ENCODE measurements at regions not wholly inside any gene's neighbourhood (a gene's known extent, or its start where the extent isn't known, plus 50 kb on each side); places are given as distances from the start of the nearest gene placed in this dataset.

DNA sequence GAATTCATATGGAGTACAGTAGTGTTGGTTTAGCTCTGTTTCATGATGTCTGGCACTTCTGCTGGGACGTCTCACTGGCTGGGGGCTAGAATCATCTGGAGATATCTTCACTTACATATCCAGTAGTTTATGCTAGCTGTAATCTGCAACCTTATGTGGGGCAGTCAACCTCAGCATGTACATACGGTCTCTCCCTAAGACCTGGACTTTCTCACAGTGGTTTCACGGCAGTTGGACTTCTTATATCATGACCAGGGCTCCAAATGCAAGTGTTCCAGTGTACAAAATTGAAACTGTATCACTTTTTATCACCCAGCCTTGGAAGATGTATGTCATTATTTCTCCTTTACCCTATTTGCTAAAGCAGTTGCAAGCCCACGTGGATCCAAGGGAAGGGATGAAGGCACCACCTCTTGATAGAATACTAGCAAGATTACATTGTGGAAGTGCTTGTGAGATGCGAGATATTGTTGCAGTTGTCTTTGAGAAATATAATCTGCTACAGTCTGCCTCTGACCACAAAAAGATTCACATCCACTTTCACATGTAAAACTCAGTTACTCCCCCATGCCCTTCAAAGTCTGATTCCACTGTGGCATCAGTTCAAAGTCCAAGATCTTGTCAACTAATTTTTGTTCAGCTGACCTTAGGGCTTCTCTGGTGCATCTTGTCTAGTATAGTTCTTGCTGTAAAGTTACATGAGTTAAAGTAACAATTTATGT lies 316.6 kb upstream of the NCAM1 start:
- peaks cover 3% of the 10 kb centered on the region; the same call in 1 of the 2 replicates for H3K9me3 ChIP-seq (ENCODE audit: insufficient read depth, low read depth, low read length)
- H3K27ac ChIP-seq (ENCODE audit: low read length) = no peak overlapping the region
- no peak overlapping the region for H3K4me3 ChIP-seq (ENCODE audit: low read length)
- no peaks in the 10 kb centered on the region for H3K36me3 ChIP-seq (ENCODE audit: insufficient read depth, low read depth, low read length)
- H3K9ac ChIP-seq (ENCODE audit: low read depth, low read length) = no peak overlapping the region
- no peaks in the 10 kb centered on the region for H3K27me3 ChIP-seq (ENCODE audit: insufficient read depth, low read length)
- H3K4me1 ChIP-seq (ENCODE audit: insufficient read depth, low read length) = no peaks in the 10 kb centered on the region

DNA sequence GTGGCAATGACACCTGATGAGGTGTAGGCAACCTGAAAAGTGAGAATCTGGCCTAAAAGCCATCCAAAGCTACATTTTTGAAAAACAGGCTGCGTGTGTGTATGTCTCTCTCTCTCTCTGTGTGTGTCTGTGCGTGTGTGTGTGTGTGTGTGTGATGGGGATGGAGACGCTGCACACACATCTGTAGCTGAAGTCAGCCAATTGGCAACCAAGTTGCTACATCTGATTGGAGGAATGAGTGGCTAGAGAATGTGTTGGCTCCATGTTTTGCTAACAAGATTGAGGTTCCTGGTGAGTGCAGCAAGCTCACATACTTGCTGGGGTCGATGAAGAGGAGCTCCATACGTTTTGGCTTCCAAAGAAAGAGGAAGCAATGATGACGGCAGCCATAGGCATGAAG lies 311.4 kb upstream of the NCAM1 start:
- Histone ChIP-seq H3K4me1 (ENCODE audit: insufficient read depth, low read length) (peaks cover 7% of the 10 kb centered on the region), H3K9ac (ENCODE audit: low read depth, low read length) (no peak overlapping the region), H3K27me3 (ENCODE audit: insufficient read depth, low read length) (no peaks in the 10 kb centered on the region)

DNA sequence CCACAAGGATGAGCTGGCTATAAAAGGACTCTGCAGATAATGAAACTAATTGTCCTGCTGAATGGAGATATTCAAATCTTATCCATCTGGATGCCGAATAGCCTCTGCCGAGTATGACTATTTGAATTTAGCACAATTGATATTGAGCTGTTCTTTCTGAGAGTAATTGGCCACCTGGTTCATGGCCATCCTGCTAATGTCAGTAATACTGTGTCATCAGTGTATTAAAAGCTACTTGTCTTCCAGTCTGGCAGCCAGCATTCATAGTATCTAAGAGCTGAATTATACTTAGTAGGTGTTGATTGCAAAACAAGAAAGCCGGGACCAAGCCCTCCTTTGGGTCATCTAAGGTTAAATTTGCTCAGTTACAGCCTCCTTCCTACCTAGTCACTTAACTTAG lies 310.7 kb upstream of the NCAM1 start:
- no peak overlapping the region for H3K27ac ChIP-seq (ENCODE audit: low read length)
- H3K9ac ChIP-seq (ENCODE audit: low read depth, low read length) = no peak overlapping the region
- H3K4me1 ChIP-seq (ENCODE audit: insufficient read depth, low read length) = peaks cover 7% of the 10 kb centered on the region
- H3K27me3 ChIP-seq (ENCODE audit: insufficient read depth, low read length) = no peaks in the 10 kb centered on the region
- no peaks in the 10 kb centered on the region for H3K9me3 ChIP-seq (ENCODE audit: insufficient read depth, low read depth, low read length)
- H3K36me3 ChIP-seq (ENCODE audit: insufficient read depth, low read depth, low read length) = no peaks in the 10 kb centered on the region
- H3K4me3 ChIP-seq (ENCODE audit: low read length) = no peak overlapping the region

More for the DNA sequence above, 311.4 kb upstream of the NCAM1 start:
- Histone ChIP-seq H3K9me3 (ENCODE audit: insufficient read depth, low read depth, low read length) (no peaks in the 10 kb centered on the region), H3K36me3 (ENCODE audit: insufficient read depth, low read depth, low read length) (no peaks in the 10 kb centered on the region), H3K4me3 (ENCODE audit: low read length) (no peak overlapping the region), H3K27ac (ENCODE audit: low read length) (no peak overlapping the region)

DNA sequence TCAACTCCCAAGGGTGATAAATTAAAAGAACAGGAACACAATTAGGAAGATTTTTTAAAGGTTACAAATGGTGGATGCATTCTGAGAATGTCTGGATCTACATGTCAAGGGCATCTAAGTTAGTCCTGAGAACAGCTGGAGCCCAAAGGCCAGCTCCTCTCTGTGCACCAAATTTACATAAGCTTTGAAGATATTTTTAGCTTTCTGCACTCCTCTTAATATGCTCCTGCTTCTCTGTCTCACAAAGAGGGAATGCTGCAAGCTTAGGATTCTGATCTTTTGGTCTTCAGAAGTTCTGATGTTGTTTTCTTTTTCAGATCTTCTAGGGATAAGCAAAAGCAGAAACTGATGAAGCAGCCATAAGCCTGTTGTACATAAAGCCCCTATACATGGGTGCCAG lies 309.8 kb upstream of the NCAM1 start:
- Histone ChIP-seq H3K9me3 (ENCODE audit: insufficient read depth, low read depth, low read length) (no peaks in the 10 kb centered on the region), H3K27me3 (ENCODE audit: insufficient read depth, low read length) (no peaks in the 10 kb centered on the region), H3K36me3 (ENCODE audit: insufficient read depth, low read depth, low read length) (no peaks in the 10 kb centered on the region), H3K4me1 (ENCODE audit: insufficient read depth, low read length) (peaks cover 7% of the 10 kb centered on the region), H3K4me3 (ENCODE audit: low read length) (no peak overlapping the region), H3K9ac (ENCODE audit: low read depth, low read length) (no peak overlapping the region), H3K27ac (ENCODE audit: low read length) (no peak overlapping the region)

DNA sequence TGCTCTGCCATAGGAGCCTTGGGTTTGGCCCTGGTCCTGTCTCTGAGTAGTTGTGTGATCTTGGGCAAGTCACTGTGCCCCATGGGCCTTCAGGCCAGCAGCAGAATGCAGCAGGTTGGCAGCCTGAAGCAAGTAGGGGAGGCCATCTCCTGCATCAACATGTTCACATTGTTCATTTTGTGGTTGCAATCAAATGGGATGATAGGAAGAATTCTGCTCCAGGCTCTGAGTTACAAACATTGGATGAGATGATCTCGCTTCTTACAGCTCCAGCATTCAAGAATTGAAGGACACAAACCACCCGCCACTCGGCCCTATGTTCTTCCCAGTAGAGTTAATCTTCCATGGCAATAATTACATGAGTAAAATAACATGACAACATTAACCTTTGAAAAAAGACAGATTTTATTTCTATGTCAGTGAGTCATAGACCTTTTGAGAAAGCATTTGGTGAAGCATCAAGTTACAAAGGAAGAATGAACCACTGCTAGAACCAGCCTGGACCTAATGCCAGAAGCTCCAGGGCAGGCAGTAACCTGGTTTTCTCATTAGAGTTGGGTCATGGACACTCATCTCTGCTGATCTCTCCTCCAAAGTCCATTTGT lies 308.3 kb upstream of the NCAM1 start:
- H3K36me3 ChIP-seq (ENCODE audit: insufficient read depth, low read depth, low read length) = no peaks in the 10 kb centered on the region
- H3K9me3 ChIP-seq (ENCODE audit: insufficient read depth, low read depth, low read length) = no peaks in the 10 kb centered on the region

DNA sequence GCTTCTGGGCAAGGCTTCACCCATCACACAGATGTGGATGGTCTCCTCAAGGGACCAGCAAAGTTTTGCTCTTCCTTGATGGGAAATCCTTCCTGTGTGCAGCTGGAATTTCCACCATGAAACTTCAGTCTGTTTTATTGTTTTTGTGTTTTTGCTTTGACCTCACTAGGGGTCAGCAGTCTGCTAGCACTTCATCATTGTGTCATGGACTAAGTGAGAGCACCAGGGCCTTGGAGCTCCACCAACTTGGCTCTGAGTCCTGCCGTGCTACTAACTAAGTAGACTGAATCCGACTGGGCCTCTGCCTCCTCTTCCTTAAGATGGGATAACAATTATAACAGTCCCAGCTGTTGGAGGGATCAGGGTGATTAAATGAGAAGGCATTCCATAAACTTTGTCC lies 305.8 kb upstream of the NCAM1 start:
- Histone ChIP-seq H3K4me1 (ENCODE audit: insufficient read depth, low read length) (peaks cover 7% of the 10 kb centered on the region), H3K9ac (ENCODE audit: low read depth, low read length) (no peak overlapping the region), H3K27ac (ENCODE audit: low read length) (no peak overlapping the region), H3K27me3 (ENCODE audit: insufficient read depth, low read length) (no peaks in the 10 kb centered on the region), H3K4me3 (ENCODE audit: low read length) (no peak overlapping the region), H3K9me3 (ENCODE audit: insufficient read depth, low read depth, low read length) (no peaks in the 10 kb centered on the region), H3K36me3 (ENCODE audit: insufficient read depth, low read depth, low read length) (no peaks in the 10 kb centered on the region)

More for the DNA sequence above, 308.3 kb upstream of the NCAM1 start:
- peaks cover 7% of the 10 kb centered on the region for H3K4me1 ChIP-seq (ENCODE audit: insufficient read depth, low read length)
- no peaks in the 10 kb centered on the region for H3K27me3 ChIP-seq (ENCODE audit: insufficient read depth, low read length)
- H3K9ac ChIP-seq (ENCODE audit: low read depth, low read length) = no peak overlapping the region
- H3K27ac ChIP-seq (ENCODE audit: low read length) = no peak overlapping the region
- no peak overlapping the region for H3K4me3 ChIP-seq (ENCODE audit: low read length)

DNA sequence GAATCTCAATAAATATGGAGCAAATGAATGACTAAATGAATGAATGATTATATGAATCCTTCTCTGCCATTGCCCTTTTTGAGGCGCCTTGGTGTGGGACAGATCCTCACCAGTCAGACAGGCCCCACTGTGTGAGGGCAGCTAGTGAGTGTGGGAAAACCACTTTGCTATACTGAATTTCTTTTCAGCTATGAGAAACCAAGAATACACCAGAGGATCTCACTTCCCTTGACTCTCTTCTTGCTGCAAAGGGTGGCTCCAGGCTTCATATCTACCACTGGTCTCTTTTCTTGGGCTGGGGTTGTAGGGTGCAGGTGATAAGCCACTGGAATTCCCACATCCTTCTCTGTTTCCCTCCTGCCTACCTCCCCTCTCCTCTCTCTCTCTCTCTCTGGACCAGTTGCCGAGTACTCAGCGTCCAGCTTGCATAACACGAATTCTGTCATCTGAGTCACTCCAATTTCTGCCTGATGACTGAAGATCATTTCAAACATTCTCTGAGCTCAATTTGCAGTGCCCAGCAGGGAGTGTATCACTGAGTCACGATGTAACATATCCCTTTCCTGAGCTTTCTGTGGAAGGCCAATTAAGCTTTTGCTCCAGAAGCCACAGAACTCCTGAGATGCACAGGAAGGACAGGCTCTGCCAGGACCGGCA lies 304.3 kb upstream of the NCAM1 start:
- Histone ChIP-seq H3K27ac (ENCODE audit: low read length) (no peak overlapping the region), H3K4me3 (ENCODE audit: low read length) (no peak overlapping the region), H3K9ac (ENCODE audit: low read depth, low read length) (no peak overlapping the region), H3K9me3 (ENCODE audit: insufficient read depth, low read depth, low read length) (no peaks in the 10 kb centered on the region), H3K36me3 (ENCODE audit: insufficient read depth, low read depth, low read length) (no peaks in the 10 kb centered on the region), H3K27me3 (ENCODE audit: insufficient read depth, low read length) (no peaks in the 10 kb centered on the region), H3K4me1 (ENCODE audit: insufficient read depth, low read length) (no peaks in the 10 kb centered on the region)

DNA sequence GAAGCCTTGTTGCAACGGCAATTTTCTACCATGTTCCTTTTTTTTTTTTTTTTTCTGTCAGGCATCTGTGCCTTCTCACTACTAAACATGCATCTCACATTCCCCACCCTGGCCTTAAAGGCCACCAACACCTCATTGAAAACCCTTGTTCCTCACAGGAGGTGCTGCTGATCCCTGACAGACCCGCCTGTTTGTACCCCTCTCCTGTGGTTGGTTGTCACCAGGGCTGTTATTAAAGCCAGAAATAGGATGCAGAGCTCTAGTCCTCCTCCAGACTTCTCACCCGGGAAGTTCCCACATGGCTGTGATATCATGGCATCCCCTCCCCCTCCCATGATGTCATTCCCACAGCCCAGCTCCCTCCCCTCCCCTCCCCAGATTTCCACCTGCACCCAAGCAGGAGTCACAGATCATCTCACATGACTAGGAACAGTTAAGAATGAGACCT lies 302.8 kb upstream of the NCAM1 start:
- no peaks in the 10 kb centered on the region for H3K36me3 ChIP-seq (ENCODE audit: insufficient read depth, low read depth, low read length)
- no peak overlapping the region for H3K4me3 ChIP-seq (ENCODE audit: low read length)
- H3K27me3 ChIP-seq (ENCODE audit: insufficient read depth, low read length) = no peaks in the 10 kb centered on the region
- H3K4me1 ChIP-seq (ENCODE audit: insufficient read depth, low read length) = no peaks in the 10 kb centered on the region
- no peaks in the 10 kb centered on the region for H3K9me3 ChIP-seq (ENCODE audit: insufficient read depth, low read depth, low read length)
- no peak overlapping the region for H3K27ac ChIP-seq (ENCODE audit: low read length)
- no peak overlapping the region for H3K9ac ChIP-seq (ENCODE audit: low read depth, low read length)

DNA sequence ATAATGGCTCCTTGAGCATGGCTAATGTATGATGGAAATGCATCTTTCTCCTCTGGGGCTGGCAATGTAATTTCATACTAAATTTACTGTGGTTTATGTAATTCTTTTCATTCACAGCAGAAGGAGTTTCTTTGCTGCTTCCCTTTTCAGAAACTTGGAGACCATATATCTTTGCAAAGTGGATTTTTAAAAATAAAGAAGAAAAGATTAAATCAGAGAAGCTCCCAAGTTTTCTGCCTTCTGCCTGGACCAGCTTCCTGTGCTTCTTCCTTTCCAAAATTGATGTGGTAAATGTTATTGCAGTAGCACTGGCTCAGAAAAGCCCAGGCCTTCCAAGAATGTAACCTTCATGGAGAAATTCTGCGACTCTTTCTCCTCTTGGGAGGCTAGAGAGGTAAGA lies 300.1 kb upstream of the NCAM1 start:
- H3K4me1 ChIP-seq (ENCODE audit: insufficient read depth, low read length) = no peaks in the 10 kb centered on the region
- H3K27me3 ChIP-seq (ENCODE audit: insufficient read depth, low read length) = no peaks in the 10 kb centered on the region
- H3K36me3 ChIP-seq (ENCODE audit: insufficient read depth, low read depth, low read length) = no peaks in the 10 kb centered on the region
- no peak overlapping the region for H3K9ac ChIP-seq (ENCODE audit: low read depth, low read length)
- H3K27ac ChIP-seq (ENCODE audit: low read length) = no peak overlapping the region
- no peaks in the 10 kb centered on the region for H3K9me3 ChIP-seq (ENCODE audit: insufficient read depth, low read depth, low read length)
- no peak overlapping the region for H3K4me3 ChIP-seq (ENCODE audit: low read length)

DNA sequence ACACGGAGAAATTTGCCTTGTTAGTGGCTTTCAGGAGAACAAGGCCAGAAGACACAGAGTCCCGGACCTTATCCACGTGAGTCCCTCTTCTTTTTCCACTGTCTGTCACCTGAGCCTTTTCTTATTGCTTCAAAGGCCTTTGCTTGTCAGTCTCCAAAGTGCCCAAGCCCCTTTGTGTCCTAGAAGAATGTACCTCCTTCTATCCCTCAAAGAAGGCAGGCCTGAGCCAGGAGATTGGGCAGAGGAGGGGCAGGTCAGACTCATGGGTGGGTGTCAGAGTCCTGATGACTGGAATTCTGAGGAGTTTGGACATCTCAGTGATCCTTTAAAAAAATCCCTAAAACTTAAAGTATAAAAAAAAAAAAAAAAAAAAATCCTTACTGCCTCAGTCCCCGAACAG lies 299.6 kb upstream of the NCAM1 start:
- H3K4me1 ChIP-seq (ENCODE audit: insufficient read depth, low read length) = no peaks in the 10 kb centered on the region
- no peak overlapping the region for H3K27ac ChIP-seq (ENCODE audit: low read length)
- no peaks in the 10 kb centered on the region for H3K36me3 ChIP-seq (ENCODE audit: insufficient read depth, low read depth, low read length)
- no peaks in the 10 kb centered on the region for H3K27me3 ChIP-seq (ENCODE audit: insufficient read depth, low read length)
- no peaks in the 10 kb centered on the region for H3K9me3 ChIP-seq (ENCODE audit: insufficient read depth, low read depth, low read length)
- H3K4me3 ChIP-seq (ENCODE audit: low read length) = no peak overlapping the region
- H3K9ac ChIP-seq (ENCODE audit: low read depth, low read length) = no peak overlapping the region

DNA sequence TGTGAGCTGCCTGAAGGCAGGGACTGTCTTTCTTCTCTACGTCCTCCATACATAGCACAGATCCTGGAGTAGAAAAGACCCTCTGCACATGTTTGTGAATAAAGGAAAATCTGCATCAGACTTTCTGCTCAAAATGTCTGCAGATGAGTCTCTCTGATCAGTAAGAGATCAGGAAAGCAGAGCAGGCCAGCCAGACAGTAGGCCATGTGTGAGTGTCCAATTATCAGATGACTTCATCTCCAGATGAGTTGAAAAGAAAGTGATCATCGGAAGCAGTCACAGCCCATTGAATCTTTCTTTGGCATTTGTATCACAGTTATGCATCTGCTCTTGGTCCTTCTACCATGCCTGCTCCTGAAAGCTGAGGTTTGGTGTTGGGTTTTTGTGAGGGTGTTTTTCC lies 298.7 kb upstream of the NCAM1 start:
- H3K4me3 ChIP-seq (ENCODE audit: low read length) = no peak overlapping the region
- H3K4me1 ChIP-seq (ENCODE audit: insufficient read depth, low read length) = no peaks in the 10 kb centered on the region
- H3K9ac ChIP-seq (ENCODE audit: low read depth, low read length) = no peak overlapping the region
- H3K27me3 ChIP-seq (ENCODE audit: insufficient read depth, low read length) = no peaks in the 10 kb centered on the region
- no peak overlapping the region for H3K27ac ChIP-seq (ENCODE audit: low read length)
- no peaks in the 10 kb centered on the region for H3K9me3 ChIP-seq (ENCODE audit: insufficient read depth, low read depth, low read length)
- no peaks in the 10 kb centered on the region for H3K36me3 ChIP-seq (ENCODE audit: insufficient read depth, low read depth, low read length)

All from iPS-20b (cell line).